ENCODE measurements at regions not wholly inside any gene's neighbourhood (a gene's known extent, or its start where the extent isn't known, plus 50 kb on each side); places are given as distances from the start of the nearest gene placed in this dataset.
A peak's percentile ranks its signal among the peaks of the same experiment; 100 is the strongest.

DNA sequence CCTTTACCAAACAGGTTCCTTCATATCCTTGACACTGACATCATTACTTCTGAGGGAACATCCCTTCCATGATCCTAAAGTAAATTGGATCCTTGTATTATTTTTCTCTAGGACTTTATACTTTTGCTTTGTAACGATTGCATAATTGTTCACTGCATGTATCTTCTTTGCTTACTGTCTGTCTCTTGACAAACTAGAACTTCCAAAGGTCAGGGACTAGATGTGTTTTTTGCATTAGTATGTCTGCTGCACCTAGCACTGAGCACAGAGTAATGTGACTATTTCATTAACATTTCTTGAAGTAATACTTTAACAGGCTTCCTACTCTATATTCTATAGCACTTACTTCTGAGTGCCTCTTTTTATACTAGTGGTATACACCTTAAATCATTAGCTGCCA, 976.6 kb upstream of the SORCS1 start:
- DNase-seq (no peak), ATAC-seq (ENCODE audit: low FRiP score in 2 of 2) (no peak)
- TF ChIP-seq EP300 (IDR thresholded peaks at IDR 0.05) = no peak
- TF ChIP-seq POLR2AphosphoS5 (IDR thresholded peaks at IDR 0.05) = no peak
- TF ChIP-seq, protein P1, sequence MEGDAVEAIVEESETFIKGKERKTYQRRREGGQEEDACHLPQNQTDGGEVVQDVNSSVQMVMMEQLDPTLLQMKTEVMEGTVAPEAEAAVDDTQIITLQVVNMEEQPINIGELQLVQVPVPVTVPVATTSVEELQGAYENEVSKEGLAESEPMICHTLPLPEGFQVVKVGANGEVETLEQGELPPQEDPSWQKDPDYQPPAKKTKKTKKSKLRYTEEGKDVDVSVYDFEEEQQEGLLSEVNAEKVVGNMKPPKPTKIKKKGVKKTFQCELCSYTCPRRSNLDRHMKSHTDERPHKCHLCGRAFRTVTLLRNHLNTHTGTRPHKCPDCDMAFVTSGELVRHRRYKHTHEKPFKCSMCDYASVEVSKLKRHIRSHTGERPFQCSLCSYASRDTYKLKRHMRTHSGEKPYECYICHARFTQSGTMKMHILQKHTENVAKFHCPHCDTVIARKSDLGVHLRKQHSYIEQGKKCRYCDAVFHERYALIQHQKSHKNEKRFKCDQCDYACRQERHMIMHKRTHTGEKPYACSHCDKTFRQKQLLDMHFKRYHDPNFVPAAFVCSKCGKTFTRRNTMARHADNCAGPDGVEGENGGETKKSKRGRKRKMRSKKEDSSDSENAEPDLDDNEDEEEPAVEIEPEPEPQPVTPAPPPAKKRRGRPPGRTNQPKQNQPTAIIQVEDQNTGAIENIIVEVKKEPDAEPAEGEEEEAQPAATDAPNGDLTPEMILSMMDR (IDR thresholded peaks at IDR 0.05) = no peak
- TF ChIP-seq POLR2A (IDR thresholded peaks at IDR 0.05) = no peak
- Histone ChIP-seq H3K4me1 (no peaks in the 10 kb centered on the region), H3K27ac (no peak overlapping the region), H3K4me3 (no peak overlapping the region), H3K9me3 (peaks cover 0 to 3% (median 0%) of the 10 kb centered on the region in 4 donors), H3K36me3 (no peaks in the 10 kb centered on the region), H3K27me3 (no peaks in the 10 kb centered on the region)
- WGBS, 2 donors = 82% methylated on average over 1 of the region's 1 CpG

GRCh38 chr10:108132303-108132702, 967.8 kb upstream of the SORCS1 start:
- WGBS, 2 donors = 64 to 81% methylated on average over 2 of the region's 2 CpGs
- no peak for ATAC-seq (ENCODE audit: low FRiP score in 2 of 2)
- peak in 1 of 2 donors; percentile 23 for DNase-seq
- Histone ChIP-seq H3K4me1 (no peaks in the 10 kb centered on the region), H3K9me3 (no peaks in the 10 kb centered on the region), H3K4me3 (no peak overlapping the region), H3K27ac (no peak overlapping the region), H3K36me3 (no peaks in the 10 kb centered on the region), H3K27me3 (no peaks in the 10 kb centered on the region)
- TF ChIP-seq POLR2A (IDR thresholded peaks at IDR 0.05) = peak in 1 of 4 donors; percentile 14
- TF ChIP-seq, protein P1 (IDR thresholded peaks at IDR 0.05) = no peak

GRCh38 chr10:108130575-108130974, 966.1 kb upstream of the SORCS1 start:
- H3K36me3 ChIP-seq = no peaks in the 10 kb centered on the region
- TF ChIP-seq EP300 (IDR thresholded peaks at IDR 0.05) = no peak
- TF ChIP-seq, protein P1 (IDR thresholded peaks at IDR 0.05) = no peak
- no peak for TF ChIP-seq POLR2AphosphoS5 (IDR thresholded peaks at IDR 0.05)
- no peak for TF ChIP-seq POLR2A (IDR thresholded peaks at IDR 0.05)
- no peak for ATAC-seq (ENCODE audit: low FRiP score in 2 of 2)
- no peak overlapping the region for H3K4me3 ChIP-seq
- no peak overlapping the region for H3K27ac ChIP-seq
- no peaks in the 10 kb centered on the region for H3K27me3 ChIP-seq
- H3K4me1 ChIP-seq = no peaks in the 10 kb centered on the region
- 43 to 51% methylated on average over 2 of the region's 2 CpGs for WGBS, 2 donors
- DNase-seq = no peak
- H3K9me3 ChIP-seq = no peaks in the 10 kb centered on the region

- DNase-seq (no peak), ATAC-seq (ENCODE audit: low FRiP score in 2 of 2) (no peak)
- TF ChIP-seq, protein P1 (IDR thresholded peaks at IDR 0.05) = peak in 2 of 6 experiments; percentile 16 to 19
- TF ChIP-seq POLR2A (IDR thresholded peaks at IDR 0.05) = no peak
- Histone ChIP-seq H3K4me1 (no peaks in the 10 kb centered on the region), H3K4me3 (no peak overlapping the region), H3K9me3 (no peaks in the 10 kb centered on the region), H3K27me3 (no peaks in the 10 kb centered on the region), H3K36me3 (no peaks in the 10 kb centered on the region), H3K27ac (no peak overlapping the region)
- WGBS, 2 donors = 31 to 36% methylated on average over 2 of the region's 2 CpGs
Measured at GRCh38 chr10:108112218-108112617, 947.7 kb upstream of the SORCS1 start.

- ATAC-seq (ENCODE audit: low FRiP score in 2 of 2) (no peak), DNase-seq (no peak)
- 79 to 83% methylated on average over 3 of the region's 3 CpGs for WGBS, 2 donors
- Histone ChIP-seq H3K4me1 (no peaks in the 10 kb centered on the region), H3K4me3 (no peak overlapping the region), H3K27me3 (no peaks in the 10 kb centered on the region), H3K27ac (no peak overlapping the region), H3K36me3 (no peaks in the 10 kb centered on the region), H3K9me3 (no peaks in the 10 kb centered on the region)
- TF ChIP-seq EP300 (IDR thresholded peaks at IDR 0.05) (no peak), POLR2A (IDR thresholded peaks at IDR 0.05) (no peak), POLR2AphosphoS5 (IDR thresholded peaks at IDR 0.05) (no peak)
- TF ChIP-seq, protein P1 (IDR thresholded peaks at IDR 0.05) = no peak
Measured at GRCh38 chr10:108104551-108105156, 940.1 kb upstream of the SORCS1 start.

Data from upper lobe of left lung (tissue), 6 donors.